Glutamatergic neuron (in vitro differentiated cells): ENCODE measurements at regions not wholly inside any gene's neighbourhood (a gene's known extent, or its start where the extent isn't known, plus 50 kb on each side); places are given as distances from the start of the nearest gene placed in this dataset.

Experiments
- DNase-seq: peaks from one replicate; pipeline ENCODE4 v3.0.0; 2022
- H3K27ac Mint-ChIP-seq: one replicate; pipeline ENCODE4 v1.8.0; 2020; ENCODE audit warnings: mild to moderate bottlenecking, mixed read lengths, inconsistent platforms; ENCODE audit not compliant: unreplicated experiment
- H3K27me3 Mint-ChIP-seq: one replicate; pipeline ENCODE4 v1.8.0; 2020; ENCODE audit warnings: mild to moderate bottlenecking, moderate library complexity, mixed read lengths, inconsistent platforms; ENCODE audit not compliant: unreplicated experiment
- H3K36me3 Mint-ChIP-seq: one replicate; pipeline ENCODE4 v1.8.0; 2020; ENCODE audit warnings: mild to moderate bottlenecking, mixed read lengths, inconsistent platforms; ENCODE audit not compliant: unreplicated experiment
- H3K4me1 Mint-ChIP-seq: one replicate; pipeline ENCODE4 v1.8.0; 2020; ENCODE audit warnings: mild to moderate bottlenecking, low read depth, mixed read lengths, inconsistent platforms; ENCODE audit not compliant: unreplicated experiment
- H3K4me3 Mint-ChIP-seq: one replicate; pipeline ENCODE4 v1.8.0; 2020; ENCODE audit warnings: mild to moderate bottlenecking, mixed read lengths, inconsistent platforms; ENCODE audit not compliant: unreplicated experiment
- H3K9me3 Mint-ChIP-seq: one replicate; pipeline ENCODE4 v1.8.0; 2020; ENCODE audit warnings: mild to moderate bottlenecking, moderate library complexity, mixed read lengths, inconsistent platforms; ENCODE audit not compliant: unreplicated experiment
- CTCF ChIP-seq: fragments of 200-600 bp; sonication (generic); IDR thresholded peaks from one replicate; pipeline ENCODE4 v1.5.0; 2021; ENCODE audit not compliant: partially characterized antibody, unreplicated experiment

DNA sequence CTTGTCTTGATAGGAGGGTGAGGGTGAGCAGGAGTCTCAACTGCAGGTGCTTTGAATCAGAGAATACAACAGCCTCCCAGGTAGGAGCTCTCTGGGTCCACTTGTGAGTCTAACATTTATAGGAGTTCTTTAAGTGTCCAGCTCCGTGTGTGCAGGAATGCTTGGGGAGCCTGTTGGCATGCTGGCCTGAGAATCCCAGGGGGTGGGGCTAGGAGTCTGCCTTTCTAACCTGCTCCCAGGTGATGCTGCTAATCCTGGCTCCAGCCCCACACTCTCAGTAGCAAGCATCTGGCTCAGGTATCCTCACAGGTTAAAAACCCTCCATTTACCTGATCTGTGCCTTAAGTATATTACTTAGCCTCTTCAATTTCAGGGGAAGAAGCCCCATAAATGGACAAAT is 368.9 kb downstream of the RBM26 start:
- no peaks in the 10 kb centered on the region for H3K36me3 Mint-ChIP-seq
- H3K9me3 Mint-ChIP-seq: no peaks in the 10 kb centered on the region
- H3K4me1 Mint-ChIP-seq: no peaks in the 10 kb centered on the region
- H3K4me3 Mint-ChIP-seq: no peak overlapping the region
- DNase-seq: no peak
- no peak overlapping the region for H3K27ac Mint-ChIP-seq
- H3K27me3 Mint-ChIP-seq: no peaks in the 10 kb centered on the region
- TF ChIP-seq CTCF: no peak

DNA sequence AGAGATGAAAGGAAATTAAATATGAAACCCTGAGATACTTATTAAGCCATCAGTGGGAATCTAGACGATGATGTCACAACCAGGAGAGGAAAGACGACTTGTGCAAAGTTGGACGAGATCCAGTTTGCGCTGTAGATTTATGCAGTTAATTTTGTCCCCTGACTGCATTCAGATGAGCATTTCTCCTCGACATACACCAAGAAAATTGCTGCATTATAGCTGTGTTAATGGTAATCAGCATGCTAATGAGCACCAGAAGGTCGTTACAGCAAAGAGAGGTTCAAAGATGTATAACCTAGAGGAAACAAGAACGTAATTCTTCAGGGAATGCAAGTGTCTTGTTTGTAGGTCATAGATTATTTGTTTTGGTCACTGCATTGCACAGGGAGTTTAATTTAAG is 371.7 kb downstream of the RBM26 start:
- H3K36me3 Mint-ChIP-seq: no peaks in the 10 kb centered on the region
- no peak overlapping the region for H3K27ac Mint-ChIP-seq
- TF ChIP-seq CTCF: no peak
- no peaks in the 10 kb centered on the region for H3K4me1 Mint-ChIP-seq
- H3K27me3 Mint-ChIP-seq: no peaks in the 10 kb centered on the region
- no peaks in the 10 kb centered on the region for H3K9me3 Mint-ChIP-seq
- DNase-seq: no peak
- H3K4me3 Mint-ChIP-seq: no peak overlapping the region

DNA sequence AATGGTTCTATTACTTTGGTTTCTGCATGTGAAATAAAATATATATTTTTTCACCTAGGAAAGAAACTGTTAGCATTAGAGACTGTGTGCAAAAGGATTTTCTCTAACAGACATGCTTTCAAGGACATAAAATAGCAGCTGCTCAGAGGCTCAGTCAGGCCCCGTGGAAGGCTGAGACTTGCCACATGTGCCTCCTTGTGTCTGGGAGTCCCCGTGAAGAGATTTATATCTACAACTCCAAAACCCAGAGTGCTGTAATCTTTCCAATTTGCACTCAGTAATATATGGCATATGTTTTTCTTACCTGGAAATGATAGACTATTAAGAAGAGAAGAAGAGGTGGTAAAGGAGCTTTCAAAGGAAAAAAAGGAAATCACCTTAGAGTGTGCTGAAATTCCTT is 371.6 kb upstream of the OBI1 start:
- DNase-seq: peak; percentile 24
- no peaks in the 10 kb centered on the region for H3K36me3 Mint-ChIP-seq
- H3K4me3 Mint-ChIP-seq: no peak overlapping the region
- H3K27me3 Mint-ChIP-seq: no peaks in the 10 kb centered on the region
- TF ChIP-seq CTCF: no peak
- H3K9me3 Mint-ChIP-seq: no peaks in the 10 kb centered on the region
- H3K27ac Mint-ChIP-seq: no peak overlapping the region
- H3K4me1 Mint-ChIP-seq: no peaks in the 10 kb centered on the region

DNA sequence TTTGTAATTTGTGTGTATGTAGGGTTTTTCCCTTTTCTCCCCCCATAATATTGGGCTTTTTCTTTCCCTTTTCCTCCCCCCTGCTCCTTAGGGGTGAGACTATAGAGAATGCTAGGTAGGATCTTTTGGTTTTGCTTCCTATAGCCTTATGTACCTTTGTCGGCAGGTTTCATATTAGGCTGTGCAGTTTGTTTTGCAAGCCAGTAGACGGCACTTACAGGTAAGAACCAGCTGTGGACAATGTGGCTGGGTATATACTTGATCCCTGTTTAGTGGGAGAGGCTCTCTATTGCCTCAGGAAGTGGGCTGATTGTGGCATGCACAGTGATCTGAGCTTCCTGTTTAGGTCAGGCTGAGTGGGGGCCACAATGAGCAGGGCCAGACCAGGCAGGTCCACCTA is 359.2 kb upstream of the OBI1 start:
- peaks cover 26% of the 10 kb centered on the region for H3K36me3 Mint-ChIP-seq
- TF ChIP-seq CTCF: no peak
- no peaks in the 10 kb centered on the region for H3K4me1 Mint-ChIP-seq
- H3K27ac Mint-ChIP-seq: no peak overlapping the region
- no peak overlapping the region for H3K4me3 Mint-ChIP-seq
- H3K9me3 Mint-ChIP-seq: peaks cover 9% of the 10 kb centered on the region
- no peak for DNase-seq
- H3K27me3 Mint-ChIP-seq: peaks cover 2% of the 10 kb centered on the region

DNA sequence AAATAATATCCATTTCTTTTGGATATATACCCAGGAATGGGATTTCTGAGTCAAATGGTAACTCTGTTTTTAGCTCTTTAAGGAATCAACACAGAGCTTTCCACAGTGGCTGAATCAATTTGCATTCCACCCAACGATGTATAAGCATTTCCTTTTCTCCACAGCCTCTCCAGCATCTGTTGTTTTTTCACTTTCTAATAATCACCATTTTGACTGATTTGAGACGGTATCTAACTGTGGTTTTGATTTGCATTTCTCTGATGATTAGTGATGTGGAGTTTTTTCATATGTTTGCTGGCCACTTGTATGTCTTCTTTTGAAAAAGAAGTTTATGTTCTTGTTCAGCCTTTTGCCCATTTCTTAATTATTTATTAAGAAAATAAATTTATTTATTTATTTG is 352.2 kb upstream of the OBI1 start:
- no peak overlapping the region for H3K27ac Mint-ChIP-seq
- no peak for TF ChIP-seq CTCF
- H3K9me3 Mint-ChIP-seq: peaks cover 5% of the 10 kb centered on the region
- DNase-seq: no peak
- H3K4me1 Mint-ChIP-seq: peaks cover 4% of the 10 kb centered on the region
- H3K36me3 Mint-ChIP-seq: peaks cover 19% of the 10 kb centered on the region
- H3K27me3 Mint-ChIP-seq: peaks cover 2% of the 10 kb centered on the region
- H3K4me3 Mint-ChIP-seq: no peak overlapping the region
